NCI-H1694 treated with DMSO at 0.1 percent for 48 hours (cell line): ENCODE measurements at regions not wholly inside any gene's neighbourhood (a gene's known extent, or its start where the extent isn't known, plus 50 kb on each side); places are given as distances from the start of the nearest gene placed in this dataset.

Source experiments
- DNase-seq: peaks from one replicate; lab custom pipeline; 2025; lab: John Stamatoyannopoulos, UW

- no peak for DNase-seq
These were observed 89.1 kb upstream of the ERRFI1 start for GRCh38 chr1:8115031-8115768.

- no peak for DNase-seq
These were observed 87.4 kb upstream of the ERRFI1 start for GRCh38 chr1:8113262-8114220.

DNA sequence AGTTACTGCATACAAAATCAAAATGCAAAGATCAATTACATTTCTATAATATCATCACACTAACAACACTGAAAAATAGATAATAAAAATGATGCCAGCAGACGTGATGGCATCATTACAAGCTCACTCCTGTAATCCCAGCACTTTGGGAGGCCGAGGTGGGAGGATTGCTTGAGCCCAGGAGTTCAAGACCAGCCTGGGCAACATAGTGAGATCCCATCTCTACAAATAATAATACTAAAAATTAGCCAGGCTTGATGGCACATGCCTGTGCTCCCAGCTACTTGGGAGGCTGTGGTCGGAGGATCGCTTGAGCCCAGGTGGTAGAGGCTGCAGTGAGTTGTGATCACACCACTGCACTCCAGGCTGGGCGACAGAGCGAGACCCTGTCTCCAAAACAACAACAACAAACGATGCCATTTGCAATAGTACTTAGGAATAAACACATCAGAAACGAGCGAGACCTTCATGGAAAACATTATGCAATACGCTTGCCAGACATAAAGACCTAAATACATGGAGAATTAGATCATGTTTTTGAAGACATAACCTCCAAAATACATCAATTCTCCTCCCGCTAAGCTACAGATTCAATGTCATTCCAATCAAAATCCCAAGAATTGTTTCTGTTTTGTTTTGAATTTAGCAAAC lies 86.6 kb upstream of the ERRFI1 start:
- DNase-seq, result no peak

DNA sequence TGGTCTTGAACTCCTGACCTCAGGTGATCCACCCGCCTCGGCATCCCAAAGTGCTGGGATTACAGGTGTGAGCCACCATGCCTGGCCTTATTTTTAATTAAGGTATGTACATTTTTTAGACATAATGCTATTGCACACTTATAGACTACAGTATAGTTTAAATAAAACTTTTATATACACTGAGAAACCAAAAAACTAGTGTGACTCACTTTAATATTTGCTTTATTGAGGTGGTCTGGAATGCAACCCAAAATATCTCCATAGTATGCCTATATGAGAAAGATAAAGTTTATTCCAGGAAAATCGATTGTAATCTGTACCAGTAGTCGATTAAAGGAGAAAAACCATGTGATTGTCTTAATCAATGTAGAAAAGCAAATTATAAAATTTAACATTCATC lies 85.5 kb upstream of the ERRFI1 start:
- no peak for DNase-seq

GRCh38 chr1:8109216-8109615 lies 83.1 kb upstream of the ERRFI1 start:
- DNase-seq, result no peak

DNA sequence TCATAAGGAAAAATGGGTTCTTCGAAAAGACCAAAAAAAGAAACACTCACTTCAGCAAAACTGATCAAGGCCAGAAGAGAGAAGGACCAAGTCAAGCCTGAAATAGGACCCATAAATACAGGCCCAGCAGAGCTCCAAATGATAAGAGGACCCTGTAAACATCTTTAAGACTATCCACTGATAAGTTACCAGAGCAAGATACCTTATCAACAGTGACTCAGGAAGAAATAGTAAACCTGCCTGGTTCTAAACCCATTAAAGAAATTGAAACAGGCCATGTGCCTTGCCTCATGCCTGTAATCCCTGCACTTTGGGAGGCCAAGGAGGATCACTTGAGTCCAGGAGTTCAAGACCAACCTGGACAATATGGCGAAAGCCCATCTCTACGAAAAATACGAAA lies 81.8 kb upstream of the ERRFI1 start:
- no peak for DNase-seq

DNA sequence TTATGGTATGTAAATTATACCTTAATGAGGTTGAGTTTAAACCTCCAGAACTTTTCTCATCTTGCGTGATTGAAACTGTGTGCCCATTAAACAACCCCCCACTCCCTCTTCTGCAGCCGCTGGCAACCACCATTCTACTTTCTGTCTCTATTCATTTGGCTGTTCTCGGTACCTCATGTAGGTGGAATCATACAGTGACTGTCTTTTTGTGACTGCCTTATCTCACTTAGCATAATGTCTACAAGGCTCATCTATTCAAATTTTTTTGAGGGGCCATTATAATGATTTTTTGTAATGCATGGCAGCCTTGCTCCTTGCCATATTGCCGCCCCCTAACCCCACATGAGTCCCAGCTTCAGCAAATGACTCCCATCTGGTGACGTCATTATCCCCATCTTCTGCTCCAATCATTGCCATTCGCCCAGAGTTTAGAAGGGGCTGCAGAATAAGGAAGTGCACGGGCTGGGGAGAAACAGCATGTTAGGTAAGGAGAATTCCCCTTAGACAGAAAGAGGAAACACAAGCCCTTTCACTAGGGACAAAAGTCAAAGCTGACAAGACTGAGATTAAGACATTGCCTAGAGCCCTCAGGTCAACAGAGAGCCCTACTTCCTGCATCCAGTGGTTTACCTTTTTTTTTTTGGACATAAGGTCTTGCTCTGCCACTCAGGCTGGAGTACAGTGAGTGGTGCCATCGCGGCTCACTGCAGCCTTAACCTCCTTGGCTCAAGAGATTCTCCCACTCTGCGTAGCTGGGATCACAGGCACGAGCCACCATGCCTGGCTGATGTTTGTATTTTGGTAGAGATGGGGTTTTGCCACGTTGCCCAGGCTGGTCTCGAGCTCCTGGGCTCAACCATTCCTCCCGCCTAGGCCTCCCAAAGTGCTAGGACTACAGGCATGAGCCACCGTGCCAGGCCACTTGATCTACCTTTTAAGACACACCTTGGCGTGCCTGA lies 78.4 kb upstream of the ERRFI1 start:
- DNase-seq, result no peak

GRCh38 chr1:8097908-8098307 lies 71.8 kb upstream of the ERRFI1 start:
- DNase-seq, result no peak

GRCh38 chr1:8097077-8097799 lies 71.1 kb upstream of the ERRFI1 start:
- DNase-seq, result no peak

GRCh38 chr1:8096105-8097011 lies 70.2 kb upstream of the ERRFI1 start:
- no peak for DNase-seq

DNA sequence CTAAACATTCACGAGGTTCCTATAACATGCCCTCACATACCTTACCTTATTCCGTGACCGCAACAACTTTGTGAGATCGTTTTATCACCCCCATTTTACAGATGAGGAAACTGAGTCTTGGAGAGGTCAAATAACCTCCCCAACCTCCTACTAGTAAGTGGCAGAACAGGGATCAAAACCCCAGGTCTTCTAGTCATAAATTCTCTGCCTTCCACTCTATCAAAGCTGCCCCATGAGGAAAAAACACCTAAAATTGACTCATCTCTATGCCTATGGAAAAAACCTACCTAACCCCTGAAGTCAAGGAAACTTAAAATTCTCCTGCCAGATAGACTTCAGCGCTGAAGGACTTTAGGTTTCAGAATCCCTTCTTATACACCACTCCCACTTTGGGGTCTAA lies 69.5 kb upstream of the ERRFI1 start:
- DNase-seq, result no peak

DNA sequence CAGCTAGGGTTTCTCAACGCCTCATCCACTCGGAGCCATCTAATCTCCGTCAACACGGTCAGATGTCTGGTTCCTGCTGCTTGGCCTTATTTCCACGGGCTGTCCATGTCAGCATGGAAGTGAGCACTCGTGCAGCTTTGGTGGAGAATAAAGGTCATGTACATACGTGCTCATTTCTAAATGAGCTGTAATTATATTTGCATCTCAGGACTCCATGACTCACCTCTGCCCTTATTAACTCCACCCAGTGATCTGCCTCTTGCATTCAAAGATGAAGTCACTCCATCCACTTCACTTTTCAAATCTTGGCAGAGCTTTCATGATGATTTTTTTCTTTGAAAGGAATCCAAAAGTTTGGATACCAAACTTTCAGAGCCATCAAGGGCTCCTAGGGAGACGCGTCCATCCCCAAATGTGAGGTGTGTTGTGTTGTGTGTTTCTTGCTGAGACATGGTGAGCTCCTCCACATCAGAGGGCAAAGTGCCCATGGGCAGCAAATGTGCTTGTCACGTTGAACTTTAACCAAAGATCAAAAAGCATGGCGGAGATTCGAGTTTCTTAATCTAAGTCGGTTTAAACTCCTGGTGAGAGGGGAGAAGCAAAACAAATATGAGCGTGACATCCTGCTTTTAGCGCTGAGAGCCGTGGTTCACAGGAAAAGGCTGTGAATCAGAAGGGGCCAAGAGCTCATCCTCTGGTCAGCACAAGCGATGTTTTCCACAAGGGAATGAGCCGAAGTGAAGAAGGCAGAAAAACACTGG lies 68.6 kb upstream of the ERRFI1 start:
- DNase-seq, result no peak

GRCh38 chr1:8093221-8093980 lies 67.3 kb upstream of the ERRFI1 start:
- no peak for DNase-seq

- no peak for DNase-seq
These were observed 66.5 kb upstream of the ERRFI1 start for GRCh38 chr1:8092657-8093056.

DNA sequence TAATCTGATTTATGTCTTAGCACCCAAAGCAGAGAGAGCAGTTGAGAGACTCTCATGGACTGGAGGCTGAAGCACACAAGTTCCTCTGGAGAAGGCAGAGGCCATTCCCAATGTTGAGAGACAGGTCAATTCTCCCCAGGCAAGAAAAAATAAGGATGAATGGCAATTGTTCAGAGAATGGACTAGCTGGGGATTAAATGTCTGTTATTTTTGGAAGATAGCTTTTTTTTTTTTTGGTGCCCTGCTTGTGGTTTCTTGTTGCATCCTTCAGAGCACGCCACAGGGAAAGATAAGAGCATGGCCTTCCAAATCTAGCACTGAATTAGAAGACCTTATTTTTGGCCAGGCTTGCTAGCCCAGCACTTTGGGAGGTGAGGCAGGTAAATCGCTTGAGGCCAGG lies 65.6 kb upstream of the ERRFI1 start:
- DNase-seq, result no peak

DNA sequence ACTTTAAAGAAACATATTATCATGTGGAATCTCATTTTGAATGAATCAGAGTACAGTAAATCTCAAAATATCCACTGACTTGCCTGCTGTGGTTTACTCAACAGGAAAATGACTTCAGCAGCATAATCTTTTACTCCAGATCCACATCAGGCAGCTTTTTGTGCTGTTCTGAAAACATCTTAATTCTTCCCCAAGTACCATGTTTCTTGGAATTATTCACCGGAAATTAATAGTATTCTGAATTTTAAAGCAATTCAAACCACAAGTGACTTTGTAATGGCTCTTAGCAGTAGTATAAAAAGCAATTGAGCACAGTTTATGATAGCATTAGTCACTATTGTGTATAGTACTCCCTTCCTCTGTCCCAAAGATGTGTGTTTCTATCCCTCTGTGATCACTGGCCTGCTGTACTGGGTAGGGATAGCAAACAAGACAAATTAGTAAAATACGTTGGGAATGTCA lies 64.2 kb upstream of the ERRFI1 start:
- DNase-seq, result no peak

DNA sequence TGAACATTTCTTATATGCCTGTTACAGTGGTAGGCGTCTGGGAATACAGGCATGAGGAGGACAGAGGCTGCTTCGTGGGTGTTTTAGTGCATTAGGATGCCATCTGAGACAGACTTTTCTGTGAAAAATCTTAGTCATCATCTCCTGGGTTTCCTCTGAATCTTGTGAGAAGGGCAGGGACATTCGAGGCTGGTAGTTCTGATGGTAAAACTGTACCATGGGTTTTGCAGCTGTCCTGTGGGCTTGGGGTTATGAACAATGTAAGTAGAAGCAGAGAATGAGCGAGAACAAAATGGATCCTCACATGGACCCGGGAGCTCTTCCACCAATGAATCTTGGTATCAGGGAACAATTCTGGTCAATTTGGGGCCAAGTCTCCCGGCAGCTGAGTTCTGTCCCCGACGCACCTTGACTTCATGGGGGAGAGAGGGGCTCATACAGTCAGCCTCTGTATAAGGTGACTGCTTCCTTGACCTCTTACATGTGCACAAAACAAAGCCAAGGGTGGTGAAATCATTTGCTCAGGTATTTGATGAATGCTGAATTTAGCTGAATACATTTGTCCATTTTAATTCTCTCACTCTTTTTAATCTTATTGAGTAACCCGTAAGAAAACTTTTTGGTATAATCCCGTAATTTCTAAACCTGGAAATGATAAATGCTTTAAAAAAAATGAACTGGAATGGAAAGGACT lies 63.6 kb upstream of the ERRFI1 start:
- no peak for DNase-seq

DNA sequence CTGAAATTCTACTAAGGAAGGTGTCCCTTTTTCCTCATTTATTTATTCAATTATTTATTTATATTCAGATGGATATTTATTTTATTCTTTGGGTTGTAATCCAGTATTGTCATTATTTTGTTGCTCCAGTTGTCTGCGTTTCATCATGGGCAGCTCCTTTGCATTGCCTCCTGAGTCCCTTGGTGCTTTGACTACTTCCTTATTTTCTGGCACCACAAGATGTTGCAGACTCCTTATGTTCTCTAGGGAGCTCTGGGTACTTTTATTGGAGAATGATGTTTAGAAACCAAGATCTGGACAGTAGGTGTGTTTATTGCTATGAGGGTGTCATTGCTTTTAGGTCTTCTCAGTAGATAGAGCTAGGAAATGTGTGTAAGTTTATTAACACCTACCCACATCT lies 59.9 kb upstream of the ERRFI1 start:
- DNase-seq, result no peak
